ENCODE measurements at regions not wholly inside any gene's neighbourhood (a gene's known extent, or its start where the extent isn't known, plus 50 kb on each side); places are given as distances from the start of the nearest gene placed in this dataset.

GRCh38 chr2:61774351-61774750 is 79.5 kb downstream of the FAM161A start:
- TF ChIP-seq CTCF (IDR thresholded peaks at IDR 0.05; ENCODE audit: low read depth, low read length, missing control alignments): no peak
- in situ Hi-C loops (cut with HindIII; ENCODE audit: low sequenced_read_pairs): no loop called here
- no peak for DNase-seq (ENCODE audit: low read depth)
- H3K4me3 ChIP-seq (ENCODE audit: low read depth, low read length): no peak overlapping the region

- TF ChIP-seq CTCF (IDR thresholded peaks at IDR 0.05; ENCODE audit: low read depth, low read length, missing control alignments): no peak
- DNase-seq (ENCODE audit: low read depth): no peak
- H3K4me3 ChIP-seq (ENCODE audit: low read depth, low read length): no peak overlapping the region
- in situ Hi-C loops (cut with HindIII; ENCODE audit: low sequenced_read_pairs): no loop called here
Observed at GRCh38 chr2:61771904-61772845, 81.7 kb downstream of the FAM161A start.

GRCh38 chr2:61770746-61771145 is 83.1 kb downstream of the FAM161A start:
- TF ChIP-seq CTCF (IDR thresholded peaks at IDR 0.05; ENCODE audit: low read depth, low read length, missing control alignments): no peak
- H3K4me3 ChIP-seq (ENCODE audit: low read depth, low read length): no peak overlapping the region
- no peak for DNase-seq (ENCODE audit: low read depth)
- in situ Hi-C loops (cut with HindIII; ENCODE audit: low sequenced_read_pairs): no loop called here

- DNase-seq (ENCODE audit: low read depth): no peak
- in situ Hi-C loops (cut with HindIII; ENCODE audit: low sequenced_read_pairs): no loop called here
- TF ChIP-seq CTCF (IDR thresholded peaks at IDR 0.05; ENCODE audit: low read depth, low read length, missing control alignments): no peak
- H3K4me3 ChIP-seq (ENCODE audit: low read depth, low read length): no peak overlapping the region
Observed at GRCh38 chr2:61770298-61770697, 83.6 kb downstream of the FAM161A start.

- no peak overlapping the region for H3K4me3 ChIP-seq (ENCODE audit: low read depth, low read length)
- no peak for TF ChIP-seq CTCF (IDR thresholded peaks at IDR 0.05; ENCODE audit: low read depth, low read length, missing control alignments)
- in situ Hi-C loops (cut with HindIII; ENCODE audit: low sequenced_read_pairs): no loop called here
- DNase-seq (ENCODE audit: low read depth): no peak
Observed at GRCh38 chr2:61769093-61769675, 84.7 kb downstream of the FAM161A start.

GRCh38 chr2:61764035-61764800 is 89.6 kb downstream of the FAM161A start:
- in situ Hi-C loops (cut with HindIII; ENCODE audit: low sequenced_read_pairs): no loop called here
- no peak for TF ChIP-seq CTCF (IDR thresholded peaks at IDR 0.05; ENCODE audit: low read depth, low read length, missing control alignments)
- peak; percentile 95 for DNase-seq (ENCODE audit: low read depth)
- H3K4me3 ChIP-seq (ENCODE audit: low read depth, low read length): peak overlapping the region; percentile 79

Measured in astrocyte of the cerebellum (primary cell).